Activated T-cell treated with anti-CD3 and anti-CD28 coated beads, Interleukin-2, amount 50 U/mL, for 4 hours (primary cell): ENCODE measurements at regions not wholly inside any gene's neighbourhood (a gene's known extent, or its start where the extent isn't known, plus 50 kb on each side); places are given as distances from the start of the nearest gene placed in this dataset.
"Not testable (repeated sequence)": the region's sequence is repeated elsewhere in the genome, so short reads cannot be mapped to it uniquely, and the experiment has no call there.

ENCODE experiments used
- ATAC-seq, 2 donors: fragments of 200-7000 bp; cut with Tn5 transposase; one replicate each; pipeline ENCODE4 v1.10.0; 2021
- DNase-seq: peaks from one replicate; pipeline ENCODE4 v3.0.0-alpha.2; 2020
- H3K27me3 Mint-ChIP-seq: one replicate; pipeline ENCODE4 v1.8.0; 2021; ENCODE audit warnings: low read depth, mixed read lengths
- H3K36me3 Mint-ChIP-seq: one replicate; pipeline ENCODE4 v1.8.0; 2022; ENCODE audit warnings: mixed read lengths; ENCODE audit not compliant: insufficient read depth
- H3K4me1 Mint-ChIP-seq: one replicate; pipeline ENCODE4 v1.8.0; 2021; ENCODE audit warnings: low read depth, mixed read lengths
- H3K4me3 Mint-ChIP-seq: one replicate; pipeline ENCODE4 v1.8.0; 2021; ENCODE audit warnings: mild to moderate bottlenecking, moderate library complexity, mixed read lengths
- H3K9me3 Mint-ChIP-seq: one replicate; pipeline ENCODE4 v1.8.0; 2021; ENCODE audit warnings: mixed read lengths

DNA sequence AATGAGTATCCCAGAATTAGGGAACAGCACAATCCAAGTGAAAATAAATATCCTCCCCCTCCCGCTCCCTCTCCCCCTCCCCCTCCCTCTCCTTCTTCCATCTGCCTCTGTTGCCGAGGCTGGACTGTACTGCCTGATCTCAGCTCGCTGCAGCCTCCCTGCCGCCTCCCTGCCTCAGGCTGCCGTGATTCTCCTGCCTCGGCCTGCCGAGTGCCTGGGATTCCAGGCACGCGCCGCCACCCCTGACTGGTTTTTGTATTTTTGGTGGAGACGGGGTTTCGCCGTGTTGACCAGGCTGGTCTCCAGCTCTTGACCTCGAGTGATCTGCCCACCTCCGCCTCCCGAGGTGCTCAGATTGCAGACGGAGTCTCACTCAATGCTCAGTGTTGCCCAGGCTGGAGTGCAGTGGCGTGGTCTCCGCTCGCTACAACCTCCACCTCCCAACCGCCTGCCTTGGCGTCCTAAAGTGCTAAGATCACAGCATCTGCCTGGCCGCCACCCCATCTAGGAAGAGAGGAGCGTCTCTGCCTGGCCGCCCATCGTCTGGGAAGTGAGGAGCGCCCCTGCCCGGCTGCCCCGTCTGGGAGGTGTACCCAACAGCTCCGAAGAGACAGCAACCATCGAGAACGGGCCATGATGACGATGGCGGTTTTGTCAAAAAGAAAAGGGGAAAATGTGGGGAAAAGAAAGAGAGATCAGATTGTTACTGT, 178.9 kb upstream of the IPO5 start:
- not testable (repeated sequence) for H3K36me3 Mint-ChIP-seq, ATAC-seq, H3K4me3 Mint-ChIP-seq, H3K4me1 Mint-ChIP-seq, H3K27me3 Mint-ChIP-seq, DNase-seq, H3K9me3 Mint-ChIP-seq

DNA sequence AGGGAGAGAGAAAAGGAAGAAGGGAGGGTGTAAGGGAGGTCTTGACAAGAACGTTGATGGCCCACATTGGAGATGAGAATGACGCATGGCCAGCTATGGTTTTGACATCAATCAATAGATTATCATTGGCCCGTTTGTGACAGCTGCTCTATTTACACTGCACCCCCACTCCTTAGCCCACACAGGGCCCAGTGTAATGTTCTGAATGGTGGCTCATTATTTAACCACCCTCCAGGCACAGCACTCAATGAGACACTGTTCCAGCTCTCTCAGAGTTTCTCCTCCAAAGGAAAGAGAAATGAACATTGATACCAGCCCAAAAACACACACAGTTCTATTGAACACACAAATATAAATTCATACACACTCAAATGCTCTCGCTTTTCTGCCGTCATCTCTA, 173.0 kb upstream of the IPO5 start:
- no peaks in the 10 kb centered on the region for H3K4me1 Mint-ChIP-seq
- DNase-seq (no peak), ATAC-seq (no peak)
- H3K36me3 Mint-ChIP-seq, result no peaks in the 10 kb centered on the region
- H3K9me3 Mint-ChIP-seq, result peaks cover 7% of the 10 kb centered on the region
- peaks cover 8% of the 10 kb centered on the region for H3K27me3 Mint-ChIP-seq
- no peak overlapping the region for H3K4me3 Mint-ChIP-seq

DNA sequence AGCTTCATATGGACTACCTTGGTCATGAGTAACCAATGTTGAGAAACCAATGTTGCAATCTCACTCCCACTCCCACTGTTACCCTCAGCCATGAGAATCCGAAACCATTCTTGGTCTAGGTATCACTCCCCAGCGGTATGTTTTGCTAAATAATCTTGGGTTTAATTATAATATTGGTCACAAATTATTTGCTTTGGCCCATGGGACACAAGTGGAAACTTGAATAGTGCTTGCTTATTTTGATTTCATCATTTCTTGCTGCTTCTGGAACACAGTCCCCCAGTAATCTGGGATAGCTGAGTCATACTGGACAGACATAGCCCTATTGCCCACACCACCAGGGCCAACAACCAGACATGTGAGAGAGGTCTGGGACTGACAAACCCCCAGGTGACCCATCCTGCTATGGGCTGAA, 171.6 kb upstream of the IPO5 start:
- H3K4me3 Mint-ChIP-seq, result no peak overlapping the region
- no peak for ATAC-seq
- no peak for DNase-seq
- no peaks in the 10 kb centered on the region for H3K36me3 Mint-ChIP-seq
- peaks cover 8% of the 10 kb centered on the region for H3K27me3 Mint-ChIP-seq
- H3K9me3 Mint-ChIP-seq, result peaks cover 5% of the 10 kb centered on the region
- no peaks in the 10 kb centered on the region for H3K4me1 Mint-ChIP-seq

DNA sequence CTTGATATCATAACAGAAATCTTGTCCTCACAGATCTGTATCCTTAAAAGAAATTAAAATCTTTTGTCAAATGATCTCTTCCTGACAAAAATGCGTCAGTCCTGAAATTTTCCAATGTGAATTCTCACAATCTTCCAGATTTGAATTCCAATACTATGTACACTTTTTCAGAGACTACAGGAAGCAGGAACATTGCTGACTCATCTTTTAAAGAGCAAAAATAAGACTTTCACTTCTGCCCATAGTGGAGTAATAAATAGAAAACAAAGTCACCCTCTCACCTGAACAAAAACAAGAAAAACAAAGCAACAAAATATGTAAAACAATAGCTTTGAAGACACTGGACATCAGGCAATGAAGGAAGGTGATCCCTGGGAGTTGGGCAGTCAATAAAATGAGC, 167.0 kb upstream of the IPO5 start:
- H3K4me3 Mint-ChIP-seq, result no peak overlapping the region
- H3K36me3 Mint-ChIP-seq, result no peaks in the 10 kb centered on the region
- H3K9me3 Mint-ChIP-seq, result peaks cover 12% of the 10 kb centered on the region
- DNase-seq (no peak), ATAC-seq (no peak)
- H3K4me1 Mint-ChIP-seq, result no peaks in the 10 kb centered on the region
- H3K27me3 Mint-ChIP-seq, result no peaks in the 10 kb centered on the region

DNA sequence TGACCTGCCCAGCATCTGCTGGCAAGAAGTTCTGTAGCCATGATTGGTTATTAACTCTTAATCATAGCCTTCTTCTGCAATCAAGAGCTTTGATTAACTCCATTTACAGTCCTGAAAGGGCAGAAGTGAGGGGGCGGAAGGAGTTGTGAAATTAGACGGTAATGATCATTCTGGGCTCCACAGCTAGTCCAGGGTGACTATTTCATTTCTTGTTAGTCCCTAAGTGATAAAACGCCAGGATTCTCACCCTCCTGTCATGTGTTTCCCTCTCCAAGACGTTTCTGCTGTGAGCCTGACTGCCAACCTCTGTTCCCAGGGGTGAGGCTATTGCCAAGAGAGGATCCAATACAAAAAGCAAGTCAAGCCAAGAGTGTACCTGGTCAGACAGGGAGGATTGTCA, 155.9 kb upstream of the IPO5 start:
- Mint-ChIP-seq H3K9me3 (peaks cover 31% of the 10 kb centered on the region), H3K4me3 (no peak overlapping the region), H3K27me3 (no peaks in the 10 kb centered on the region), H3K36me3 (no peaks in the 10 kb centered on the region), H3K4me1 (no peaks in the 10 kb centered on the region)
- ATAC-seq (no peak), DNase-seq (no peak)

DNA sequence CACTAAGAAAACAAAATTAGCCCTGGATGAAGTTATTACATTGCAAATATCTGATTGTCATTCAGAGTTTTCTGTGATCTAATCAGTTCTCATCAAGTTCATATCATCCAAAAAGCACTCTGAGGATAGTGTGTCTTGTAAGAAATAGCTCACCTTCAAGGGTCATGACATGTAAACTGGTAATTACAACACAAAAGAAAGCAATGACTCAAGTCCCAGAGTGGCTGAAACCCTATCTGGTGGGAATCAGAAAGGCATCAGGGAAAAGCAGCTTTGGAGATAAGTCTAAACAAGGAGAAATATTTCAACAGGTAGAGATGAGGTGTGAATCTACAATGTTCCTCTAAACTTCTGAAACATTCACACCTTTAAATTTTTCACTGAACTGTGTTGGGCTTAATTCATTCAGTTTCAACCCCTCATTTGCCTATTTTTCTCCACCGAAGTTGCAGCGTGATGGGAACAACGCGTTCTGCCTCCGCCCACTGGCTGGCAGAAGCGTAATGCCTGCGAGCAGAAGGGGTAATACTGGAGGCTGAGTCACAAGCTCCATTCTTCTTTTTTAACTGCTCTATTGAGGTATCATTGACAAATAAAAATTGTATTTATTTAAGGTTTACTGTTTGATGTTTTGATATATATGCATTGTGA, 155.2 kb upstream of the IPO5 start:
- no peak overlapping the region for H3K4me3 Mint-ChIP-seq
- no peaks in the 10 kb centered on the region for H3K36me3 Mint-ChIP-seq
- DNase-seq, result no peak
- H3K27me3 Mint-ChIP-seq, result no peaks in the 10 kb centered on the region
- peaks cover 29% of the 10 kb centered on the region for H3K9me3 Mint-ChIP-seq
- no peak for ATAC-seq
- H3K4me1 Mint-ChIP-seq, result no peaks in the 10 kb centered on the region

DNA sequence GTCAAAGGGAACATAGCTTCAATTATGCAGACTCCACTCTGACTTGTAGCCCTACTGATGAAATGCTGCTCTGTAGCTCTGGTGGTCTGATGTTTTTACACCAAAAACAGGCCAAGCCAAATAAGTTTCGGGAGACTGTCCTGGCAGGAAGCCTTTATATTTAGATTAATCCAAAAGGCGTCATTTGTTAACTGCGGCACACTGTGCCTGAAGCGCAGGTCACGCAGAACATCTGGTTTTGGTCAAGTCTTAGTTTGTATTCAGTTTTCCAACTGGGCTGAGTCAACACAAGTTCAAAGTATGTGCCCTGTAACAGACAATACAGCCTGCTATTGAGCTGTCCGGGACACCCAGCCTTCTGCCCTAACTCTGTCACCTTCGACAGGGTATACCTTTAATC, 154.6 kb upstream of the IPO5 start:
- H3K36me3 Mint-ChIP-seq, result no peaks in the 10 kb centered on the region
- H3K4me1 Mint-ChIP-seq, result no peaks in the 10 kb centered on the region
- ATAC-seq, result no peak
- H3K27me3 Mint-ChIP-seq, result peaks cover 5% of the 10 kb centered on the region
- H3K4me3 Mint-ChIP-seq, result no peak overlapping the region
- H3K9me3 Mint-ChIP-seq, result peaks cover 28% of the 10 kb centered on the region
- no peak for DNase-seq

DNA sequence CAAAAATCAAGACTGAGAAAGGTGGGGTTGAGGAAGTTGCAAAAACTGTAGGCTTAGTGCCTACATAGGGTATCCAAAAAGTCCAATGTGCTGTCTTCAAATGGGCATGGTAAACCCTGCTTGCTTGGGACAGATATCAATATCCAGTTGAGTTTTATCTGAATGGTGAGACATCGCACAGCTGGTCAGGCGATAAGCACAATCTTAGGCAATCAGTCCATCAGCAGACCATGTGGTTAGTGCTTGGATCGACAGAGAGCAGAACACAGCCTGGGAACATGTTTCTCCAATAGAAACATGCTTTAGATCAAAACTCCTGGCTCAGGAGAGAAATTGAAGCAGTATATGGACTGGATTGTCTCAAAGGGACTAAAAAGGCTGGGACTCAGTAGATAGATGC, 151.3 kb upstream of the IPO5 start:
- Mint-ChIP-seq H3K27me3 (peaks cover 10% of the 10 kb centered on the region), H3K4me1 (no peaks in the 10 kb centered on the region), H3K4me3 (no peak overlapping the region), H3K9me3 (peaks cover 8% of the 10 kb centered on the region), H3K36me3 (no peaks in the 10 kb centered on the region)
- ATAC-seq (no peak), DNase-seq (no peak)

DNA sequence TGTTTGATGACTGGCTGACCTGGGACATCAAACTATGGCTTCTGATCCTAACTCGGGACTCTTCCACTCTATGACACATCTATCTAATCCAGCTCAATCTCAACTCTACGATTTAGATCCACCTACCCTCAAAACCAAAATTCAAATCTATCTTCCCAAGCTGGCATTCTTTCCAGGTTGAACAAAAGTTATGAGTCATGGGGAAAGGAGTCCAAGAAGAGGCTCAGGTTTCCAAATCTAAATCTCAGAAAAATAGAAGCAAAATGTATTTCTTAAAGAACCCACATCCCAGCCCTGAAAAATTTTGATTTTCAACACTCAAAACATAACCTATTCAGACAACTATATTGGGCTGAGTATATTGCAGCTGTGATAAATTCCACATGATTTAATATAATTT, 143.9 kb upstream of the IPO5 start:
- Mint-ChIP-seq H3K4me3 (no peak overlapping the region), H3K36me3 (no peaks in the 10 kb centered on the region), H3K27me3 (peaks cover 5% of the 10 kb centered on the region), H3K9me3 (no peaks in the 10 kb centered on the region), H3K4me1 (no peaks in the 10 kb centered on the region)
- ATAC-seq (no peak), DNase-seq (no peak)

DNA sequence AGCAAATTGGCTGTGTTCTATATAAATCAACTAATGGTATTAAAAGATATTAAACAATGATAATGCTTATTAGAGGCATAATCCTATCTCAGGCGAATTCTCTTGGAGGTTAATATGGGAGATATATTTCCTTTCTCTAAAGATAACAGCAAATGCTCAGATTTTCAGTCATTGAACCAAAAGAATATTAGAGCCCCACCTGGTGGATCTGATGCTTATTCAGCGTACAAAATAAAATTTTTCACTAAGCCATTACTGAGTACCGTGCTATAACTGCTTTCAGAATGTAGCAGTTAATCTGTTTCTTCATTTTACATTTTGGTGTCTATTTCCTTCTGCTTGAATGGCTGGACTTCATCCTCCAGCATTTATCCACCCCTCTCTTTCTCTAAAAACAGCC, 143.3 kb upstream of the IPO5 start:
- Mint-ChIP-seq H3K36me3 (no peaks in the 10 kb centered on the region), H3K9me3 (no peaks in the 10 kb centered on the region), H3K27me3 (peaks cover 5% of the 10 kb centered on the region), H3K4me1 (no peaks in the 10 kb centered on the region), H3K4me3 (no peak overlapping the region)
- DNase-seq, result no peak
- no peak for ATAC-seq

DNA sequence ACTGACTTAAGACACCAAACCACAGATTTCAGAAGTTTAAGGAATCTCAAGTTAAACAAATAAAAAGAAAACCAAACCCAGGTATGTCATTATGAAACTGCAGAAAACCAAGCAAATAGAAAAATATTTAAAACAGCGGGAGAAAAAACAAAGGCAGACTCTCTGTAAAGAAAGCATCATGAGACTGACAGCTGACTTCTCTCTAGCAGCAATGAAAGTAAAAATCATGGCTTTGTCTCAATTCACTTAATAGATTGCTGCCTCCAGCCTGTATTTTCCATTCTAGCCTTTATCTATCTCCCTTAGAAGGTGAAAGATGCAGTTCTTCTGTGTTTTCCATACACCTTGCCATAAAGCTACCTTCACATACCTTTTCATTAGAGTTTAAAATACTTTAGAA, 131.1 kb upstream of the IPO5 start:
- Mint-ChIP-seq H3K9me3 (no peaks in the 10 kb centered on the region), H3K4me3 (no peak overlapping the region), H3K4me1 (no peaks in the 10 kb centered on the region), H3K36me3 (no peaks in the 10 kb centered on the region), H3K27me3 (no peaks in the 10 kb centered on the region)
- ATAC-seq (no peak), DNase-seq (no peak)

DNA sequence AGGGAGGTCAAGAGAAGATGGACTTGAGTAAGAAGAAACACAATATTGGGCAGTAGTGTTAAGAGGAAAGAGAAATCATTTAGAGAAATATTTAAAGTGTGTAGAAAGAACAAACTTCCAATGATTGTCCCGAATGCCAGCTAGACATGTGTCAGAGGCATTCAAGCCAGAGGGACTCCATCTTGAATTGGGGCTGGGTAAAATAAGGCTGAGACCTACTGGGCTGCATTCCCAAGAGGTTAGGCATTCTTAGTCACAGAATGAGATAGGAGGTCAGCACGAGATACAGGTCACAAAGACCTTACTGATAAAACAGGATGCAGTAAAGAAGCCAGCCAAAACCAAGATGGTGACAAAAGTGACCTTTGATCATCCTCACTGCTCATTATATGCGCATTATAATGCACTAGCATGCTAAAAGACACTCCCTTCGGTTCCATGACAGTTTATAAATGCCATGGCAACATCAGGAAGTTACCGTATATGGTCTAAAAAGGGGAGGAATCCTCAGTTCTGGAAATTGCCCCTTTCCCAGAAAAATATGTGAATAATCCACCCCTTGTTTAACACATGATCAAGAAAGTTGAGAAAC, 127.0 kb upstream of the IPO5 start:
- no peak for DNase-seq
- no peaks in the 10 kb centered on the region for H3K4me1 Mint-ChIP-seq
- no peaks in the 10 kb centered on the region for H3K27me3 Mint-ChIP-seq
- no peaks in the 10 kb centered on the region for H3K9me3 Mint-ChIP-seq
- no peaks in the 10 kb centered on the region for H3K36me3 Mint-ChIP-seq
- no peak for ATAC-seq
- H3K4me3 Mint-ChIP-seq, result no peak overlapping the region

DNA sequence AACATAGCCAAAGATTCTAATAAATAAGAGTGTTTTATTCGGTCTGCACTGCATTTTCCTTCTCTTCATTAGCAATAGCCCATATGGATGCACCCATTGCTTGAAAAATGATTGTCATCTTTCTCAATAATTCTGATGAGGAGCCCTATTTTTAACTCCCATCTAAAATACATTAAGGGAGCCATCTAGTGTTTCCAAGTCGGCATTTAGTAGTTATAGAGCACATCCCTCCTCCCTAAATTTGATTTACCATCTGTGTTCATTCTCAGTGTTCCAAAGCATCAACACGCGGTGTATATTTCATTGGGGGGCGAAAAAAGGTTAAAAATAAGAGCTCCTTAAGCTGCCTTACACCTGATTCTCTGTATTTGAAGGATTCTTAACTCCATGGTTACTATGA, 119.2 kb upstream of the IPO5 start:
- H3K36me3 Mint-ChIP-seq, result no peaks in the 10 kb centered on the region
- no peak for DNase-seq
- H3K4me3 Mint-ChIP-seq, result no peak overlapping the region
- ATAC-seq, result no peak
- no peaks in the 10 kb centered on the region for H3K27me3 Mint-ChIP-seq
- H3K4me1 Mint-ChIP-seq, result no peaks in the 10 kb centered on the region
- H3K9me3 Mint-ChIP-seq, result peaks cover 4% of the 10 kb centered on the region

DNA sequence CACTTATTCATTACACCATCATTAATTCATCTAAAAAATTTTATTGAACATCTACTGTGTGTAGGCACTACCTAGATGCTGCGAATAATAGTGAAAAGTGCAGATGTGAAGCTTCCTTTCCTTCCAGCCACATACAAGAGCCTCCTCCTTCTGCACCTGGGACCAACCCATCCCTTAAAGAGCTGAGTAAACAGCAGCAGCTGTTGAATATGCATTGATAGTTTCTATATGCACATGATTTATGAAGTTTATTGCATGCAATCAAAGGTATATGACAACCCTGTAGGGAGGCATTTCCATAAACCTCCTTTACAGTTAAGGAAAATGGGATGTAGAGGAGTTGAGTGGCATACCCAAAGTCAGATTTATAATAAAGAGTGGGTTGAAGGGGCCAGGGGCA, 110.3 kb upstream of the IPO5 start:
- DNase-seq, result no peak
- ATAC-seq, result no peak
- Mint-ChIP-seq H3K4me3 (no peak overlapping the region), H3K27me3 (peaks cover 16% of the 10 kb centered on the region), H3K4me1 (no peaks in the 10 kb centered on the region), H3K36me3 (no peaks in the 10 kb centered on the region), H3K9me3 (no peaks in the 10 kb centered on the region)

DNA sequence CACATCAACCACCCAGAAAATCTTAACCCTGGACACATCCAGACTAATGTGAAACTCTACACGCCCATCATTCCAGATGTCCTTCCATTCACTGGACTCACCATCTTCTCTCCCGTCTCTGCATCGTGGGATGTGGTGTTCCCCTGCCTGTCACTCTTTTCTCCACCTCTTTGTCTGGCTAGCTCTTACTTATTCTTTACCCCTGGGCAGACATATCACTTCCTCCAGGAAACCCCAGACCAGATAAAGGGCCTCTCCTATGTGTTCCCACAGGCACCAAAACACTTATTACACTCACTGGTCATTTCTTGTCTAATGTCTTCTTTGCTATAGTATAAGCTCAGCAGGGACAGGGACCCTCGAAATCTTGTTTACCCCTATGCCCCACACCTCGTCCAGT, 109.3 kb upstream of the IPO5 start:
- Mint-ChIP-seq H3K4me1 (no peaks in the 10 kb centered on the region), H3K36me3 (no peaks in the 10 kb centered on the region), H3K9me3 (no peaks in the 10 kb centered on the region), H3K4me3 (no peak overlapping the region), H3K27me3 (peaks cover 20% of the 10 kb centered on the region)
- ATAC-seq, result no peak
- DNase-seq, result no peak
